T47D (cell line): ENCODE measurements at regions not wholly inside any gene's neighbourhood (a gene's known extent, or its start where the extent isn't known, plus 50 kb on each side); places are given as distances from the start of the nearest gene placed in this dataset.

Experiments
- DNase-seq, 2 experiments: peaks; one replicate each; pipeline versions ENCODE4 v3.0.0 to v3.0.0-alpha.2; 2011 to 2012; ENCODE audit warnings: low read depth in 1 of 2, low spot score in 1 of 2
- JUND ChIP-seq: IDR thresholded peaks from 2 replicates; pipeline ENCODE4 v1.6.1; 2012; ENCODE audit warnings: low read depth
- in situ Hi-C: cut with HindIII; loops from 2 replicates; pipeline ENCODE4 v1.10.0; 2016; ENCODE audit warnings: low sequenced_read_pairs, low pct_unique_long_range_greater_than_20kb

DNA sequence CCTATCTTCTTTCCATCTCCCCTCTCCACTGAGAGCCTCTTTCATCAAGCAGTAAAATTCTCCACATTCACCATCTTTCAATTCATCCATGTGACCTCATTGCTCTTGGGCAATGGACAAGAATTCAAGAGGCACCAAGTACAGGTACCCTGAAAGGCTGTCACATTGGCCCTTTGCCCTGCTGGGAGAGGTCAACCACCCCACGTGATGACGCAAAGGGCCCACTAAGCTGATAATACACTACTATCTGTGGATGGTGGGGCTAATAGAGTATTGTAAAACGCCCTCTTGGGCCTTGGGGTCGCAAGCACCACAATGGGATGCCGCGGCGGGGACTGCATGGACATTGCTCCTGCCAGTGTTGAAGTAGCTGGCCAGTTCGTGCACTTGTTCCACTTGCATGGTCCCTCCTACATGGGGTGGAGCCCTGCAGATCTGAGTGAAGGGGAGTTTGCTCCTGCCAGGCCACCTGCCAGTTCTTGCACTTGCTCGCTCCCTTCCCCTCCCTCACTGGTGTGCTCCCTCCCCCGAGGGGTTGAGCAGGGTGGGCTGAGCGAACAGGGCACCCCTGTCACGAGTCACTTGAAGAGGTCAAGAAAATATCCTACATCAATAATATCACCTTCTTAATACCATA, 1578.8 kb upstream of the RAG2 start:
- TF ChIP-seq JUND = no peak
- in situ Hi-C loops = no loop called here
- DNase-seq = no peak

DNA sequence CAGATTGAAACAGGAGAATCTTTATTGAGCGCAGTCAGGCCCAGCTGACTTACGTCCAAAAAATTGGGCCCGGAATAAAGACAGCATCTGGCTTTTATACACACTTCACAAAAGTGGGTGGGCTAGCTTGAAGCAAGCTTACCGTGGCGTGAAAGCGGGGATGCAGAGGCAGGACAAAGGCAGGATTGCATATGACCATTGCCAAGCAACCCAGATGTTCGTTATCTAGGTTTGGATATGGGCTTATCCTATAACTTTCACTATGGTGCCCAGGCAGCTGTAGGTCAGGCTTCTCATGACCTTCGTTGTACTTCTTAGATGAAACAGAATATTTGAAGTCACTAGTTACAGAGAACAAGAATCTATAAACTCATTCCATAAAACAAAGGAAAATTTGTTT, 1575.6 kb upstream of the RAG2 start:
- no peak for TF ChIP-seq JUND
- in situ Hi-C loops = no loop called here
- no peak for DNase-seq

DNA sequence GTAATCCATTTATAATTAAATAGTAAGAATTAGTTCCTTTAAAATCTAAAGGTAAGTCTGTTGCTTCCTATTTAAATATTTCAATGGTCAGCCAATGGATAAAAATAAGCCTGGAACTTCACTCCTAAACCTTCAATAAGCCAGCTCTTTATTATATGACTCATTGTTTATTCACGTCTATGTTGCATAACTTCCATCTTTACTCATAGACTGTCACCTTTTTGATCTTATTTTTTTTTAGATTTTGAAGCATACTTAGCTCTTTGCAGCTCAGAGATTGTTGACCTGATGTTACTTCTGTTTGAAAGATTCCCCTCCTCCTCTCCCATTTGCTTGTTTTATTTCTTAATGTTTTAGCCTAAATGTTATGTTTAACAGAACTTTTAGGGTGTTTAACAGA, 1571.2 kb upstream of the RAG2 start:
- peak; percentile 58 for TF ChIP-seq JUND
- DNase-seq = peak in 1 of 2 experiments; percentile 28
- in situ Hi-C loops = no loop called here

DNA sequence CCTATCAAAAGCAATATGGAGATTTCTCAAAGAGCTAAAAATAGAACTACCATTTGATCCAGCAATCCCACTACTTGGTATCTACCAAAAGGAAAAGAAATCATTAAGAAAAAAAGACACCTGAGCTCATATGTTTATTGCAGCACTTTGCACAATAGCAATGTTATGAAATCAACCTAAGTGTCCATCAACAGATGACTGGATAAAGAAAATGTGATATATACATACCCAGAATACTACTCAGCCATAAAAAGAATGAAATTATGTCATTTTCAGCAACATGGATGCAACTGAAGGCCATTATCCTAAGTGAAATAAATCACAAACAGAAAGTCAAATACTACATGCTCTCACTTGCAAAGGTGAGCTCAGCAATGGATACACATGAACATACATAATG, 1565.5 kb upstream of the RAG2 start:
- in situ Hi-C loops = no loop called here
- TF ChIP-seq JUND = no peak
- DNase-seq = no peak

DNA sequence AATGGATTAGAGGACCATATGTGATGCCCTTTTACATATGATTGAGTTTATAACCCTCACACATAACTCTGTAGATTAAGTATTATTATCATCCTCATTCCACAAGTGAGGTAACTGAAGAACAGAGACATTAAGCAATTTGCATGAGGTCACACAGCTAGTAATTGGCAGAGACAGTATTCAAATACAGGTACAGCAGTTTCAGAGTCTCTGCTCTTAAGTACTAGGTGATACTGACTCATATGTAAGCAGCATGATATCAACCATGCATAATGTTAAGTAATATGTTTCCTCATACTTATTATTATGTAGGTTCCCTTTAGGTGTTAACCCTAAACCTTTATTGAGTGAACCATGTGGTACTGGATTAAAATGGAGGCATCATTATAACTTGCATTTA, 1562.4 kb upstream of the RAG2 start:
- TF ChIP-seq JUND = no peak
- in situ Hi-C loops = no loop called here
- DNase-seq = no peak

DNA sequence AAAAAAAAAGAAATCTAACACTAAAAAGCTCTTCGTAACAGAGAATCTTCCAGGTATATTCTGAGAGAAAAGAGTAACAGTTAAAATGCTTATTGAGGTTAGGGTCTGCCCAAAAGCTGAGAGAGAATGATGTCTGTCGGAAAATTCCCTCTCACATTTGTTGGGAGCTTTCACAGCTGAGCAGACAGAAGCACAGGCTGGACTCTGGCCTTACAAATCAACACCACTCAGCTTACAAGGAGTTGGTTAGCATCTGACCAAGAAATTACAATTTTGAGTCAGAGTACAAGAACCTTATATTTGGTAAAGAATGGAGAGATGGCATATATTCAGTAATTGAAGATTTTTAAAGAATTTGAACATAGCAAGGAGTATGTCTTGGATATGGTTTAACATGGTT, 1561.0 kb upstream of the RAG2 start:
- TF ChIP-seq JUND = no peak
- in situ Hi-C loops = no loop called here
- no peak for DNase-seq

DNA sequence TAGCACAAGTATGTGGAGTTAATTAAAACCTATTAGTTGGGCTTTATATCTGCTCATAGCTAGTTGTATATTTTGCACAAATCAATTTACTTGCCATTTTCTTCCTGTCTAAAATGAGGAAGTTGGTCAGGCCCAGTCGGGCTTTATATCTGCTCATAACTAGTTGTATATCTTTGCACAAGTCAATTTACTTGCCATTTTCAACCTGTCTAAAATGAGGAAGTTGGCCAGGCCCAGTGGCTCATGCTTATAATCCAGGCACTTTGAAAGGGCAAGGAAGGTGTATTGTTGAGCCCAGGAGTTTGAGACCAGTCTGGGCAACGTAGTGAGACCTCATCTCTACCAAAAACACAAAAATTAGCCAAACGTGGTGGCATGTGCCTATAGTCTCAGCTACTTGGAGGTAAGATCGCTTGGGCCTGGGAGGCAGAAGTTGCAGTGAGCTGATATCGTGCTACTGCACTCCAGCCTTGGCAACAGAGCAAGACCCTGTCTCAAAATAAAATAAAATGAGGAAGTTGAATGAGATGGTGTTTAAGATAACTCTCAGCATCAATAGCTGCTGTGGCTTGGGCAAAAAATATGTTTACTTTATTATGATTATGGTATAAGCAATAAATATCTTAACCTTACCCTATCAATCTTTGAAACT, 1558.6 kb upstream of the RAG2 start:
- TF ChIP-seq JUND = no peak
- DNase-seq = no peak
- in situ Hi-C loops = no loop called here

DNA sequence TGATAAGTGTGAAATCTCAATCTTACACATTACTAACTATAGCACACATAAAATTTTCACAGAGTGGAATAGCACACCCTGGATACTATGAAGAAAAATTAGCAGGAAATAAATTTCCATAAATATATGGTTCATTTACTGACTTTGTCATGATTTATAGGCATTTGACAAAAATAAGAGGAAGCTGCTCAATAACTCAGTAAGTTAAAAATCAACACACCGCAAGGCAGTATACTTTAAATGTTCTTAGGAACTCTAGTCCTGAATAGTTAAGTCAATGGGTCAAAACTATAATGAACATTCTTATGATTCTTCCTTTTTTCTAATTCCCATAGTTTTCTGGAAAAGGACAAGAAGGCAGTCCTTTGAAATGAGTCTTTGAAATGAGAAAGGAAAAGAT, 1557.8 kb upstream of the RAG2 start:
- DNase-seq = no peak
- in situ Hi-C loops = no loop called here
- no peak for TF ChIP-seq JUND

DNA sequence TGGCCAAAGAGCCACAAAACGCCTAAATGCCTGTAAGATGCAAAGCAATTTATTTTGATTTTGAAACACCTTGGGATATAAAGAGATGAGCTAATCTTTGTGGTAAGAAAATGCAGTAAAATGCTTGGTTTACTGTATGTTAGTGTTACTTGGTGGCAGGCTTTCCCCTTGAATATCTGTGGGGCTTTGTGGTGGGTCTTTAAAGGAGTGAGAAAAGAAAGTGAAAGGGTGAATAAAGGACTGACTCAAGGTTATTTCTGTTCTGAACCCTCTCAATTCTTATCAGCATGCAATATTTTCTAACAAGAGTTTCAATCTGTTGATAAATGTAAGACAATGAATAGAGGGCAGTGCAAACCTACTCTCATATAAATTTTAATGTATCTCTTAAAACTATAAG, 1555.9 kb upstream of the RAG2 start:
- no peak for DNase-seq
- no peak for TF ChIP-seq JUND
- in situ Hi-C loops = no loop called here

DNA sequence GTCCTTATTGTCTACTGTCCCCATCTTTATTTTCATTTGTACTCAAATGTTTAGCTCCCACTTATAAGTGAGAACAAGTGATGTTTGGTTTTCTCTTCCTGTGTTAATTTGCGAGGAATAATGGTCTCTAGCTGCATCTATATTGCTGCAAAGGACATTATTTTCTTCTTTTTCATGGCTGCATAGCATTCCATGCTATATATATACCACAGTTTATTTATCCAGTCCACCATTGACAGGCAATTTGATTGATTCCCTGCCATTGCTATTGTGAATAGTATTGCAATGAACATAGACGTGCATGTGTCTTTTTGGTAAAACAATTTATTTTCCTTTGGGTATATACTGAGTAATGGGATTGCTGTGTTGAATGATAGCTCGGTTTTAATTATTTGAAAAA, 1545.8 kb upstream of the RAG2 start:
- no peak for DNase-seq
- in situ Hi-C loops = no loop called here
- no peak for TF ChIP-seq JUND

DNA sequence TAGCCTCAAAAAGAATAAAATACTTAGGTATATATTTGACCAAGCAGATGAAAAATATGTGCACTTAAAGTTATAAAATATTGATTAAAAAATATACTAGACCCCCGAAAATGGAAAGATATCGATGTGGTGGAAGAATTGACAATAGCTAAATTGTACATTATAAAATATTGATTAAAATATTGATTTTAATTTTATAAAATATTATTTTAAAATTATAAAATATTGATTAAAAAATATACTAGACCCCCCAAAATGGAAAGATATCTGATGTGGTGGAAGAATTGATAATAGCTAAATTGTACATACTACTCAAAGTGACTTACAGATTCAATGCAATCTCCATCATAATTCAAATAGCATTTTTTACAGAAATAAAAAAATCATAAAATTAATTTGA, 1540.9 kb upstream of the RAG2 start:
- TF ChIP-seq JUND = no peak
- no peak for DNase-seq
- in situ Hi-C loops = no loop called here

DNA sequence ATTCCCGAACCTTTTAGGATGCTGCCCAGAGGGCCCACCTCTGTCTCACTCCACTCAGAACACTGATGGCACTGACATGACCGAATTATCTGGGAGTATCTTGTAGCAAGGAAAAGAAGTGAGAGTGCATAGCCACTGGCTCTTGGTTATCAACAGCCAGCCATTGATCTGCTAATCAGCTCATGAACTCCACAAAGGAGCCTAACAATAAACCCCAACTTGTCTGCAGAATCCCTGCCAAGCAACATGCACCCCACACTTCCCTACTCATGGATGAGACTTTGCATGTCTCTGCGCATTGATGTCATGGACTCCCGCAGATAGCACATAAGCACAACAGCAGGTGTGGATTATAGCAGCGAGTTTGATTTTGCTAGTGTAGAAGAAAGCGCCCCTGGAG, 1538.9 kb upstream of the RAG2 start:
- no peak for TF ChIP-seq JUND
- in situ Hi-C loops = no loop called here
- DNase-seq = no peak

DNA sequence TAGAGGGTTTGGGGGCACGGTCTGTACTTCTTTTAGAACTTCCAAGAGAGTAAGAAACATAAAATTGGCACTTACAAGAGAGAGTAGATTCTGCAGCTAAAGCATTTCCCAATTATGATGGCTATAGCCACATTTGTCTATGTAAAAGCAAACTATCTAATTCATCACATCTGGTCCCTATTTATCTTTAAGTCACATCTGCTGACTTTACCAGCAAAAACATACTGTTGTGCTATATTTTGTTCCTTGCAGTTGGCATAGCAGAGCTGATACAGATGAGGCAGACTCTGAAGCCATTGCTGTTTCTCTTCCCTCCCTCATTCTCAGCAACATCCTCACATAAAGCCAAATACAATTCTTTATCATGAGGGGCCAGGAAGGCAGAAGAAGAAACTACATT, 1533.5 kb upstream of the RAG2 start:
- DNase-seq = no peak
- in situ Hi-C loops = no loop called here
- no peak for TF ChIP-seq JUND

DNA sequence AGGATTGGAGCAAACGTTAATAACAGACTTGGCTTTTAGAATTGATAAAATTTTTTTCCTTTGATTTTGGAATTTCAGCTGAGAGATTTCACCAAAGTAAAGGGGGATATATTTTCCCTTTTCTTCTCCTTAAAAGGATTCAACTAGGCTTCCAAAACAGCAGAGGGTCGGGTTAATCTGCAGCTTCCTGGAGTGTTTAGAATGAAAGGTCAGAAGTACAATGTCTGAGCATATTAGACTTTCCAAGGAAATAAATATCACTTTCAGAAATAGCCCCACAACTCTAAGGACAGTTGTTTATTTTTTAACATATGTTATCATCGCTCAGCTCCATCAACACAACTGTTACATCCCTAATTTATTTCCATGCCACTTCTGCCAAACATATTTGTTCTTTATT, 1532.9 kb upstream of the RAG2 start:
- DNase-seq = no peak
- TF ChIP-seq JUND = no peak
- in situ Hi-C loops = no loop called here

DNA sequence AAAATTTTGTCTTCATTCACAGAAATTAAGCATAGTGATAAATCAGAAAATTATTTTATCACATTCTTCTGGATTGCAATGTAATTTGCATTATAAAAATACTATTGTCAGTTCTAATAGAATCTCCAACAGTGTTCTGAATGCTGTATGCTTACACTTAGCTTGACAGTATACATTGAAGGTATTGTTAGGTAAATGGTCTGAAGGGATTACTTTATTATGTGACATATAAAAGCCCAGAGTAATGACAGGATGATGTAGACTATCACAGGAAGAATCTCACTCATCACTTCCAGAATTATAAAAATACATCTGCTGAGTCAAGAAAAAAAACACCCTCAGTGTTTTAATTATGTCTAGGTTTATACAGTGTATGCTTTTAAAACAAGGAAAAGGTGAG, 1532.5 kb upstream of the RAG2 start:
- no peak for TF ChIP-seq JUND
- in situ Hi-C loops = no loop called here
- DNase-seq = no peak
